Astrocyte (in vitro differentiated cells and primary cell): ENCODE measurements at regions not wholly inside any gene's neighbourhood (a gene's known extent, or its start where the extent isn't known, plus 50 kb on each side); places are given as distances from the start of the nearest gene placed in this dataset.

Source experiments
- DNase-seq: peaks from one replicate; pipeline ENCODE4 v3.0.0-alpha.2; 2010; ENCODE audit warnings: low read depth
- FAIRE-seq: peaks from 2 replicates; lab custom pipeline; 2011; peaks lifted over from hg19 to GRCh38; lab: Jason Lieb, UNC
- H2AFZ ChIP-seq: 2 replicates; pipeline ENCODE4 v1.6.0; 2012; ENCODE audit warnings: low read depth, low read length, inconsistent platforms
- H3K27ac ChIP-seq: 2 replicates; pipeline ENCODE4 v1.5.1; 2011; ENCODE audit warnings: low read depth, low read length, inconsistent platforms
- H3K27me3 ChIP-seq: 2 replicates; pipeline ENCODE4 v1.6.0; 2011; ENCODE audit warnings: low read length, inconsistent platforms; ENCODE audit not compliant: insufficient read depth
- H3K36me3 ChIP-seq: 2 replicates; pipeline ENCODE4 v1.5.1; 2011; ENCODE audit warnings: low read length, inconsistent platforms; ENCODE audit not compliant: insufficient read depth
- H3K4me1 ChIP-seq: 2 replicates; pipeline ENCODE4 v1.5.1; 2011; ENCODE audit warnings: low read length, inconsistent platforms; ENCODE audit not compliant: insufficient read depth
- H3K4me2 ChIP-seq: 2 replicates; pipeline ENCODE4 v1.6.0; 2012; ENCODE audit warnings: low read length, inconsistent platforms
- H3K4me3 ChIP-seq: 2 replicates; pipeline ENCODE4 v1.5.1; 2011; ENCODE audit warnings: low read depth, mild to moderate bottlenecking, low read length, inconsistent platforms; ENCODE audit not compliant: insufficient read depth
- H3K79me2 ChIP-seq: 2 replicates; pipeline ENCODE4 v1.6.0; 2012; ENCODE audit warnings: mild to moderate bottlenecking, low read length, inconsistent platforms; ENCODE audit not compliant: insufficient read depth
- H3K9ac ChIP-seq: 2 replicates; pipeline ENCODE4 v1.6.0; 2012; ENCODE audit warnings: mild to moderate bottlenecking, low read length, inconsistent platforms
- H3K9me3 ChIP-seq: 2 replicates; pipeline ENCODE4 v1.5.1; 2012; ENCODE audit warnings: low read depth, mild to moderate bottlenecking, low read length, inconsistent platforms; ENCODE audit not compliant: insufficient read depth
- H4K20me1 ChIP-seq: 2 replicates; pipeline ENCODE4 v1.6.0; 2012; ENCODE audit warnings: low read length, inconsistent platforms; ENCODE audit not compliant: insufficient read depth
- H3K27ac Mint-ChIP-seq: one replicate; pipeline ENCODE4 v1.8.0; 2021; ENCODE audit warnings: mild to moderate bottlenecking, mixed read lengths; ENCODE audit not compliant: unreplicated experiment
- H3K27me3 Mint-ChIP-seq: one replicate; pipeline ENCODE4 v1.8.0; 2021; ENCODE audit warnings: low read depth, mixed read lengths; ENCODE audit not compliant: unreplicated experiment
- H3K36me3 Mint-ChIP-seq: one replicate; pipeline ENCODE4 v1.8.0; 2021; ENCODE audit warnings: low read depth, mixed read lengths; ENCODE audit not compliant: unreplicated experiment
- H3K4me1 Mint-ChIP-seq: one replicate; pipeline ENCODE4 v1.8.0; 2021; ENCODE audit warnings: low read depth, mixed read lengths; ENCODE audit not compliant: unreplicated experiment
- H3K4me3 Mint-ChIP-seq: one replicate; pipeline ENCODE4 v1.8.0; 2021; ENCODE audit warnings: mild to moderate bottlenecking, moderate library complexity, mixed read lengths; ENCODE audit not compliant: unreplicated experiment
- H3K9me3 Mint-ChIP-seq: one replicate; pipeline ENCODE4 v1.8.0; 2021; ENCODE audit warnings: mild to moderate bottlenecking, mixed read lengths; ENCODE audit not compliant: unreplicated experiment
- EZH2 ChIP-seq: IDR thresholded peaks from 2 replicates; pipeline ENCODE4 v1.6.1; 2012; ENCODE audit warnings: mild to moderate bottlenecking, low read length, inconsistent platforms; ENCODE audit not compliant: insufficient read depth
- TF ChIP-seq, protein P1 (sequence below): IDR thresholded peaks from 2 replicates; pipeline ENCODE4 v1.5.1; 2011; ENCODE audit warnings: low read depth, mild to moderate bottlenecking, inconsistent platforms, low read length, moderate library complexity; ENCODE audit not compliant: insufficient read depth

DNA sequence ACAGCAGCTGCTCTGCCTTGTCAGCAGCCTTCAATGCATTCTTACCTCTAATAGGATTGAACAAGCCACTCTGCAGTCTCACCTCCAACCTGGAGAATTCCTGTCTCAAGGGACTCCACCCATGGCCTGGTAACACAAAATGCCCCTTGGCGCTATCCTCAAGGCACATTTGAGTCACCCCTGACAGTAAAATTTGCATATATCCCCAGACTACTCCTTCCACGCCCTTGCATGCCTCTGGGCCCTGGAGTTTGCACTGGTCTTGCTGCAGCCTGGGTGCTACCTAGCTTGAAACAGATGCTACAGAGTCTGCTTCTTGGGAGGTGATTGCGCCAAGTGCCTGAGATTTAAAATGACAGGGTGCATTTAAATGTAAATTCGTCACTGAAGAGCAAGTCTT, 391.4 kb upstream of the MAF start:
- no peak overlapping the region for H2AFZ ChIP-seq
- no peak overlapping the region for H3K9ac ChIP-seq
- no peak overlapping the region for H3K4me3 ChIP-seq
- H3K79me2 ChIP-seq, result no peaks in the 10 kb centered on the region
- FAIRE-seq (no peak), DNase-seq (no peak)
- no peak overlapping the region for H3K4me2 ChIP-seq
- no peaks in the 10 kb centered on the region for H3K36me3 Mint-ChIP-seq
- peaks cover 4% of the 10 kb centered on the region for H3K9me3 Mint-ChIP-seq
- H3K9me3 ChIP-seq, result no peaks in the 10 kb centered on the region
- H3K4me3 Mint-ChIP-seq, result no peak overlapping the region
- H3K27ac ChIP-seq, result no peak overlapping the region
- H3K27me3 Mint-ChIP-seq, result no peaks in the 10 kb centered on the region
- no peaks in the 10 kb centered on the region for H4K20me1 ChIP-seq
- H3K27ac Mint-ChIP-seq, result no peak overlapping the region
- H3K36me3 ChIP-seq, result no peaks in the 10 kb centered on the region
- peaks cover 9% of the 10 kb centered on the region for H3K4me1 ChIP-seq
- no peak for TF ChIP-seq EZH2
- TF ChIP-seq, protein P1, sequence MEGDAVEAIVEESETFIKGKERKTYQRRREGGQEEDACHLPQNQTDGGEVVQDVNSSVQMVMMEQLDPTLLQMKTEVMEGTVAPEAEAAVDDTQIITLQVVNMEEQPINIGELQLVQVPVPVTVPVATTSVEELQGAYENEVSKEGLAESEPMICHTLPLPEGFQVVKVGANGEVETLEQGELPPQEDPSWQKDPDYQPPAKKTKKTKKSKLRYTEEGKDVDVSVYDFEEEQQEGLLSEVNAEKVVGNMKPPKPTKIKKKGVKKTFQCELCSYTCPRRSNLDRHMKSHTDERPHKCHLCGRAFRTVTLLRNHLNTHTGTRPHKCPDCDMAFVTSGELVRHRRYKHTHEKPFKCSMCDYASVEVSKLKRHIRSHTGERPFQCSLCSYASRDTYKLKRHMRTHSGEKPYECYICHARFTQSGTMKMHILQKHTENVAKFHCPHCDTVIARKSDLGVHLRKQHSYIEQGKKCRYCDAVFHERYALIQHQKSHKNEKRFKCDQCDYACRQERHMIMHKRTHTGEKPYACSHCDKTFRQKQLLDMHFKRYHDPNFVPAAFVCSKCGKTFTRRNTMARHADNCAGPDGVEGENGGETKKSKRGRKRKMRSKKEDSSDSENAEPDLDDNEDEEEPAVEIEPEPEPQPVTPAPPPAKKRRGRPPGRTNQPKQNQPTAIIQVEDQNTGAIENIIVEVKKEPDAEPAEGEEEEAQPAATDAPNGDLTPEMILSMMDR, result no peak
- H3K27me3 ChIP-seq, result no peaks in the 10 kb centered on the region
- peaks cover 17% of the 10 kb centered on the region for H3K4me1 Mint-ChIP-seq

DNA sequence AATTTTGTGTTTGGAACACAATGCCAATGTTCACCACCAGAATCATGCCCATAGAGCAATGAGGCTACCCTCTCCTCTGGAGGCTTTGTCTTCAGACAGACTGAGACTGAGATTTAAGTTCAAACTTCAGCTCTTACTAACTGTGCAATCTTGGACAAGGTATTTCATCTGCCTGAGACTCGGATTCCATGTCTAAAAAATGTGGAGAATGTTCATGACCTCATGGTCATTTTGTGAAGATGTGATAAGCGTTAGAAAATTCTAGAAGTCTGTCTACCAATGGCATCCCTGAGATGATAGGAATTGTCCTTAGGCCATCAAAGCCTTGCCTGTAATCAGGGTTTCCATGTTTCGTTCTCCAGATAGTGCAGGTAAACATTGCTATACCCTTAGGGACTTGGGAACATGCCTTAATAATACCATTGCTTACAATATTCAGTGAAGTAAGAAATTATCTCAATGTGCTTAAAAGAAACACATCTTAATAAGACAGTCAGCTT, 388.2 kb upstream of the MAF start:
- no peak overlapping the region for H3K9ac ChIP-seq
- peaks cover 4% of the 10 kb centered on the region for H3K9me3 Mint-ChIP-seq
- no peak for FAIRE-seq
- H3K27ac ChIP-seq, result no peak overlapping the region
- H3K36me3 ChIP-seq, result no peaks in the 10 kb centered on the region
- H2AFZ ChIP-seq, result no peak overlapping the region
- H3K4me2 ChIP-seq, result no peak overlapping the region
- no peaks in the 10 kb centered on the region for H3K9me3 ChIP-seq
- H3K4me3 Mint-ChIP-seq, result no peak overlapping the region
- H3K27me3 Mint-ChIP-seq, result no peaks in the 10 kb centered on the region
- no peaks in the 10 kb centered on the region for H3K79me2 ChIP-seq
- TF ChIP-seq, protein P1, result no peak
- no peak for TF ChIP-seq EZH2
- H3K4me1 Mint-ChIP-seq, result peaks cover 23% of the 10 kb centered on the region
- H3K4me3 ChIP-seq, result no peak overlapping the region
- H3K36me3 Mint-ChIP-seq, result no peaks in the 10 kb centered on the region
- H4K20me1 ChIP-seq, result no peaks in the 10 kb centered on the region
- peaks cover 9% of the 10 kb centered on the region for H3K4me1 ChIP-seq
- DNase-seq, result peak; percentile 16
- H3K27me3 ChIP-seq, result no peaks in the 10 kb centered on the region
- H3K27ac Mint-ChIP-seq, result peak overlapping the region; percentile 81

DNA sequence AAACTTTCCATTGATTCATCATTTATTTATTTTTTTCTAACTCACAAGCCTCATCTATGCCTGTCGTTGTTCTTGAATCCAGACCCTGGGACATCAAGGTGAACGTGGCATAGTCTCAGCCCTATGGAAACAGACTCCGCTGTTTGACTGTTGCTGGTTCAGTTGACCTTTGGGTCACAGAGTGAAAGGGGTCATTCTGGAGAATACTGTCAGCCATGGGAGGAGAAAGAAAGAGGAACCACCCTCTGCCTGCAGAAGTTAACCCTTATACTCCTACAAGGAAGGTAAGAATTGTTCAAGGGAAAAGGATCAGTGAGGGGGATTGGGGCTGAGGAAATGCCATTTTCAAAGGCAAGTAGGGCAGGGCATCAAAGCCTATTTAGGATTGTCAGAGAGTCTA, 387.6 kb upstream of the MAF start:
- Histone ChIP-seq H2AFZ (no peak overlapping the region), H3K79me2 (no peaks in the 10 kb centered on the region), H3K9ac (no peak overlapping the region), H3K4me2 (no peak overlapping the region), H3K9me3 (no peaks in the 10 kb centered on the region), H3K36me3 (no peaks in the 10 kb centered on the region), H3K27me3 (no peaks in the 10 kb centered on the region), H3K27ac (no peak overlapping the region), H4K20me1 (no peaks in the 10 kb centered on the region), H3K4me3 (no peak overlapping the region), H3K4me1 (peaks cover 9% of the 10 kb centered on the region)
- Mint-ChIP-seq H3K4me3 (peak overlapping the region; percentile 57), H3K9me3 (peaks cover 4% of the 10 kb centered on the region), H3K27ac (peak overlapping the region; percentile 81), H3K27me3 (no peaks in the 10 kb centered on the region), H3K36me3 (no peaks in the 10 kb centered on the region), H3K4me1 (peaks cover 23% of the 10 kb centered on the region)
- TF ChIP-seq, protein P1, result no peak
- no peak for TF ChIP-seq EZH2
- no peak for FAIRE-seq
- no peak for DNase-seq
